ENCODE measurements at regions not wholly inside any gene's neighbourhood (a gene's known extent, or its start where the extent isn't known, plus 50 kb on each side); places are given as distances from the start of the nearest gene placed in this dataset.

- H3K27ac ChIP-seq (ENCODE audit: low read length), result no peak overlapping the region
- no peak overlapping the region for H3K9ac ChIP-seq (ENCODE audit: low read length)
- H3K4me2 ChIP-seq (ENCODE audit: low read length), result no peak overlapping the region
- no peaks in the 10 kb centered on the region for H3K36me3 ChIP-seq (replicated peaks; ENCODE audit: low read depth, low read length)
- H3K27me3 ChIP-seq (ENCODE audit: low read depth, low read length), result no peaks in the 10 kb centered on the region
- H4K20me1 ChIP-seq (ENCODE audit: insufficient read depth, low read length), result no peaks in the 10 kb centered on the region
- TF ChIP-seq EZH2phosphoT487 (IDR thresholded peaks at IDR 0.05; ENCODE audit: low read depth) (no peak), CTCF (IDR thresholded peaks at IDR 0.05; ENCODE audit: low read depth, low read length) (no peak)
- H3K9me3 ChIP-seq (ENCODE audit: insufficient read depth, low read length), result no peaks in the 10 kb centered on the region
- H2AFZ ChIP-seq (ENCODE audit: low read depth, low read length), result no peak overlapping the region
- no peaks in the 10 kb centered on the region for H3K79me2 ChIP-seq (ENCODE audit: low read length)
- H3K4me1 ChIP-seq (ENCODE audit: low read length), result no peaks in the 10 kb centered on the region
- no peak overlapping the region for H3K4me3 ChIP-seq (ENCODE audit: low read length)
These were observed 90.3 kb upstream of the EGFLAM start for GRCh38 chr5:38168029-38168428.

GRCh38 chr5:38167562-38167996 is 90.8 kb upstream of the EGFLAM start:
- H2AFZ ChIP-seq (ENCODE audit: low read depth, low read length), result no peak overlapping the region
- H3K4me3 ChIP-seq (ENCODE audit: low read length), result no peak overlapping the region
- H3K9ac ChIP-seq (ENCODE audit: low read length), result no peak overlapping the region
- H3K27ac ChIP-seq (ENCODE audit: low read length), result no peak overlapping the region
- no peaks in the 10 kb centered on the region for H3K79me2 ChIP-seq (ENCODE audit: low read length)
- H3K4me2 ChIP-seq (ENCODE audit: low read length), result no peak overlapping the region
- no peaks in the 10 kb centered on the region for H3K36me3 ChIP-seq (replicated peaks; ENCODE audit: low read depth, low read length)
- H3K27me3 ChIP-seq (ENCODE audit: low read depth, low read length), result no peaks in the 10 kb centered on the region
- no peaks in the 10 kb centered on the region for H4K20me1 ChIP-seq (ENCODE audit: insufficient read depth, low read length)
- no peaks in the 10 kb centered on the region for H3K9me3 ChIP-seq (ENCODE audit: insufficient read depth, low read length)
- TF ChIP-seq CTCF (IDR thresholded peaks at IDR 0.05; ENCODE audit: low read depth, low read length), result no peak
- no peak for TF ChIP-seq EZH2phosphoT487 (IDR thresholded peaks at IDR 0.05; ENCODE audit: low read depth)
- H3K4me1 ChIP-seq (ENCODE audit: low read length), result no peaks in the 10 kb centered on the region

DNA sequence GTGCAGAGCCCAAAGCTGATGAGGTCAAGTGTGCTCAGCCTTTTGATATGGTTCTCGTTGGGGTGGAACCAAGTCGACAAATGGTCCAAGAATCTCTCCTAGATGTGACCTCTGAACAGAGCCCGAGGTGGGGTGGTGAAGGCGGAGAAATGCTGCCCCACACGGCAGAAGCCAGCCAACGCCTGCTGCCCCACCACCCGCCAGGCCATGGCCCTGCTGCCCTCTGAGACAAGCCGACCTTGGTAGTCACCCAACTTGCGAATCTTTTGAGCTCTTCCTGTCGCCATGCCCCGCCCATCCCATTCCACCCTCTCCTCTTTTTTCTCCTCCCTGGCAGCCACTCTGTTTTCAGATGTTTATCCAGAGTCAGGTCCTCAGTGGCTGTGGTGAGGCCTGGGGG is 91.5 kb upstream of the EGFLAM start:
- H4K20me1 ChIP-seq (ENCODE audit: insufficient read depth, low read length), result no peaks in the 10 kb centered on the region
- H3K4me3 ChIP-seq (ENCODE audit: low read length), result no peak overlapping the region
- no peaks in the 10 kb centered on the region for H3K27me3 ChIP-seq (ENCODE audit: low read depth, low read length)
- H3K9ac ChIP-seq (ENCODE audit: low read length), result no peak overlapping the region
- no peak for TF ChIP-seq CTCF (IDR thresholded peaks at IDR 0.05; ENCODE audit: low read depth, low read length)
- TF ChIP-seq EZH2phosphoT487 (IDR thresholded peaks at IDR 0.05; ENCODE audit: low read depth), result no peak
- no peaks in the 10 kb centered on the region for H3K9me3 ChIP-seq (ENCODE audit: insufficient read depth, low read length)
- H3K36me3 ChIP-seq (replicated peaks; ENCODE audit: low read depth, low read length), result no peaks in the 10 kb centered on the region
- no peaks in the 10 kb centered on the region for H3K4me1 ChIP-seq (ENCODE audit: low read length)
- H3K79me2 ChIP-seq (ENCODE audit: low read length), result no peaks in the 10 kb centered on the region
- no peak overlapping the region for H2AFZ ChIP-seq (ENCODE audit: low read depth, low read length)
- H3K4me2 ChIP-seq (ENCODE audit: low read length), result no peak overlapping the region
- H3K27ac ChIP-seq (ENCODE audit: low read length), result no peak overlapping the region

GRCh38 chr5:38165435-38165834 is 92.9 kb upstream of the EGFLAM start:
- no peak for TF ChIP-seq EZH2phosphoT487 (IDR thresholded peaks at IDR 0.05; ENCODE audit: low read depth)
- H2AFZ ChIP-seq (ENCODE audit: low read depth, low read length), result no peak overlapping the region
- H3K9me3 ChIP-seq (ENCODE audit: insufficient read depth, low read length), result no peaks in the 10 kb centered on the region
- H3K27me3 ChIP-seq (ENCODE audit: low read depth, low read length), result no peaks in the 10 kb centered on the region
- H3K36me3 ChIP-seq (replicated peaks; ENCODE audit: low read depth, low read length), result no peaks in the 10 kb centered on the region
- no peaks in the 10 kb centered on the region for H3K4me1 ChIP-seq (ENCODE audit: low read length)
- no peak overlapping the region for H3K4me2 ChIP-seq (ENCODE audit: low read length)
- no peaks in the 10 kb centered on the region for H4K20me1 ChIP-seq (ENCODE audit: insufficient read depth, low read length)
- H3K4me3 ChIP-seq (ENCODE audit: low read length), result no peak overlapping the region
- H3K9ac ChIP-seq (ENCODE audit: low read length), result no peak overlapping the region
- H3K27ac ChIP-seq (ENCODE audit: low read length), result no peak overlapping the region
- H3K79me2 ChIP-seq (ENCODE audit: low read length), result no peaks in the 10 kb centered on the region

Data from OCI-LY3 (cell line).